ENCODE measurements at regions not wholly inside any gene's neighbourhood (a gene's known extent, or its start where the extent isn't known, plus 50 kb on each side); places are given as distances from the start of the nearest gene placed in this dataset.

DNA sequence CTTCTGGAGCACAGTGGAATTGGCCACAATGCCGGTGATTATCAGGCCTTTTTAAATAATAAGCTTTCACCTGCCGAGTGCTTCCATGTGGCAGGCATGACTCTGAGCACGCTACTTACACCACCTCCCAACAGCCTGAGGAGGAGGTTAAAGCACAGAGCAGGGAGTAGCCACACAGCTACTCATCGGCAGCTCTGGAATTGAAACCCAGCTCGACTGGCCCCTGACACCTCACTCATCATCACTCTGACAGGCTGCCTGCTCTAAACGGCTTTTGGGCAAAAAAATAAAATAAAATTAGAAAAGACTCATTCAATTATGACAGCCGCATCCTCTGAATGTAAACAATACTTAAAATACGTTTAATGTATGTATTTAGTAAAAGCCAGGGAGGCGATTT, 326.4 kb upstream of the NOCT start (continued):
- TF ChIP-seq BHLHE40 (IDR thresholded peaks at IDR 0.05; ENCODE audit: low read depth, low read length): no peak

DNA sequence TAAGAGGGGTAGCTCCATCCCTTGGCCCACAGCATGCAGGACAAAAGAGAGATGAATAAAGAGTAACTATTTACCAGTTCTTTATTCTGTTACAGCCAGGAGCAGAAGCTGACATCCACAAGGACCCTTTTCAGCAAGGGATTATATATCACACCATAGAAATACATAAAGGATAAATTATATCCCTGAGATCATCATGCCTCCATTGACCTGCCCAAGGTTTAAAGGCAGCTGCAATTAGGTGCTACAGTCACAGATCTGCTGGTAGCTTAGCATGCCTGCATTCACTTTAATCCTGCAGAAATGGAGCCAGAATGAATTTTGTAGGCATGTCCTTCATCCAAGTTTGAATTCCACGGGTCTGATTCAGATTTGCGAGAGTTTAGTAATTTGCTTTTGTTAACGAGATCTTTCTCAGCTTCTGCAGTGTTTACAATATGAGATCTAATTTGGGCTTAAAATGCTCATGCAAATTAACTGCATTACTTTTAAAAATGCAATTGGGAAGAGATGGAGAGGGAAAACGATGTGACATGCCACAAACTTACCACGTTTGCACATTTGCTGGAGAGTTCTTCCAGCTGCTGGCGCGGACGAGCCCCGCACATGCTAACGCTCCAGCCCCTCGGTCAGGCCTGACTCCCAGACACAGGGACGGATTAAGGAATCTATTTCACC, 327.0 kb upstream of the NOCT start:
- POLR2A ChIA-PET (ENCODE audit: unreplicated experiment): interaction anchor here (0.6 kb wide), 1 partner anchor 181 kb away, joined by 24 read pairs; no protein-coding TSS in a partner anchor
- Histone ChIP-seq H2AFZ (replicated peaks; ENCODE audit: low read length, poor library complexity) (no peak overlapping the region), H2AK9ac (replicated peaks; ENCODE audit: low read depth, low read length, poor library complexity) (no peak overlapping the region), H3K56ac (ENCODE audit: extremely low read depth, insufficient read depth, low read length) (peak overlapping the region; percentile 7; the same call in 1 of the 2 replicates), H3K36me3 (ENCODE audit: control insufficient read depth, insufficient read depth, low read length) (no peaks in the 10 kb centered on the region), H4K20me1 (ENCODE audit: insufficient read depth, low read length) (no peaks in the 10 kb centered on the region), H2BK120ac (ENCODE audit: low read depth, low read length) (peak overlapping the region; percentile 58), H2BK20ac (ENCODE audit: low read depth, low read length) (peak overlapping the region; percentile 8), H3K23ac (ENCODE audit: low read depth, low read length) (no peak overlapping the region), H3K27ac (ENCODE audit: insufficient read depth, low read length) (peak overlapping the region; percentile 72; the same call in 1 of the 2 replicates), H3K4me2 (ENCODE audit: low read depth, low read length) (peak overlapping the region; percentile 61), H3K27me3 (ENCODE audit: control insufficient read depth, insufficient read depth, low read length) (no peaks in the 10 kb centered on the region), H3K4me1 (ENCODE audit: control insufficient read depth, insufficient read depth, low read length) (peaks cover 28% of the 10 kb centered on the region), H4K5ac (ENCODE audit: low read depth, low read length) (peak overlapping the region; percentile 37; the same call in 1 of the 2 replicates), H3K79me1 (ENCODE audit: low read depth in 1 of 2, low read length in 2 of 2) (no peaks in the 10 kb centered on the region), H4K91ac (ENCODE audit: insufficient read depth, low read depth, low read length) (peak overlapping the region; percentile 57; the same call in 1 of the 2 replicates), H2BK15ac (ENCODE audit: low read depth, low read length) (0 out of 3 replicates have a peak overlapping the region, but pooled peaks have one; percentile 2), H3K9ac (ENCODE audit: low read depth, low read length) (peak overlapping the region; percentile 29), H4K8ac (ENCODE audit: low read depth in 2 of 2, low read length in 2 of 2) (peak overlapping the region; percentile 16 to 48; a peak in 2 of 4 replicates), H2BK5ac (ENCODE audit: low read depth, low read length, poor library complexity, severe bottlenecking) (peak overlapping the region; percentile 9), H2AK5ac (ENCODE audit: low read depth, low read length) (no peak overlapping the region), H3K18ac (ENCODE audit: low read depth, low read length) (peak overlapping the region; percentile 80), H3K9me1 (ENCODE audit: insufficient read depth, low read length) (0 out of 2 replicates have a peak, but pooled peaks cover 3% of the 10 kb centered on the region), H3K4ac (ENCODE audit: low read depth, low read length) (peak overlapping the region; percentile 31), H3K4me3 (ENCODE audit: insufficient read depth, low read depth, low read length) (no peak overlapping the region), H3K14ac (replicated peaks; ENCODE audit: low read depth, low read length) (no peak overlapping the region), H3K9me3 (ENCODE audit: control insufficient read depth, insufficient read depth, low read length) (peaks cover 3% of the 10 kb centered on the region; the same call in 1 of the 2 replicates)
- TF ChIP-seq RCOR1 (IDR thresholded peaks at IDR 0.05; ENCODE audit: insufficient replicate concordance, low read length): no peak
- TF ChIP-seq POLR2A (IDR thresholded peaks at IDR 0.05; ENCODE audit: low read depth, low read length): no peak
- no peak for TF ChIP-seq CEBPB (IDR thresholded peaks at IDR 0.05; ENCODE audit: low read depth, low read length)
- TF ChIP-seq MAZ (IDR thresholded peaks at IDR 0.05; ENCODE audit: borderline replicate concordance, low read depth, low read length): no peak
- TF ChIP-seq, protein P1, sequence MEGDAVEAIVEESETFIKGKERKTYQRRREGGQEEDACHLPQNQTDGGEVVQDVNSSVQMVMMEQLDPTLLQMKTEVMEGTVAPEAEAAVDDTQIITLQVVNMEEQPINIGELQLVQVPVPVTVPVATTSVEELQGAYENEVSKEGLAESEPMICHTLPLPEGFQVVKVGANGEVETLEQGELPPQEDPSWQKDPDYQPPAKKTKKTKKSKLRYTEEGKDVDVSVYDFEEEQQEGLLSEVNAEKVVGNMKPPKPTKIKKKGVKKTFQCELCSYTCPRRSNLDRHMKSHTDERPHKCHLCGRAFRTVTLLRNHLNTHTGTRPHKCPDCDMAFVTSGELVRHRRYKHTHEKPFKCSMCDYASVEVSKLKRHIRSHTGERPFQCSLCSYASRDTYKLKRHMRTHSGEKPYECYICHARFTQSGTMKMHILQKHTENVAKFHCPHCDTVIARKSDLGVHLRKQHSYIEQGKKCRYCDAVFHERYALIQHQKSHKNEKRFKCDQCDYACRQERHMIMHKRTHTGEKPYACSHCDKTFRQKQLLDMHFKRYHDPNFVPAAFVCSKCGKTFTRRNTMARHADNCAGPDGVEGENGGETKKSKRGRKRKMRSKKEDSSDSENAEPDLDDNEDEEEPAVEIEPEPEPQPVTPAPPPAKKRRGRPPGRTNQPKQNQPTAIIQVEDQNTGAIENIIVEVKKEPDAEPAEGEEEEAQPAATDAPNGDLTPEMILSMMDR (conservative IDR thresholded peaks at IDR 0.05; ENCODE audit: low read depth, low read length): no peak
- TF ChIP-seq MAFK (IDR thresholded peaks at IDR 0.05; ENCODE audit: low read depth, low read length): no peak
- TF ChIP-seq, protein P2, sequence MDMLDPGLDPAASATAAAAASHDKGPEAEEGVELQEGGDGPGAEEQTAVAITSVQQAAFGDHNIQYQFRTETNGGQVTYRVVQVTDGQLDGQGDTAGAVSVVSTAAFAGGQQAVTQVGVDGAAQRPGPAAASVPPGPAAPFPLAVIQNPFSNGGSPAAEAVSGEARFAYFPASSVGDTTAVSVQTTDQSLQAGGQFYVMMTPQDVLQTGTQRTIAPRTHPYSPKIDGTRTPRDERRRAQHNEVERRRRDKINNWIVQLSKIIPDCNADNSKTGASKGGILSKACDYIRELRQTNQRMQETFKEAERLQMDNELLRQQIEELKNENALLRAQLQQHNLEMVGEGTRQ (IDR thresholded peaks at IDR 0.05; ENCODE audit: low read depth, low read length): no peak
- TF ChIP-seq BHLHE40 (IDR thresholded peaks at IDR 0.05; ENCODE audit: low read depth, low read length): no peak
- no peak for TF ChIP-seq CHD1 (IDR thresholded peaks at IDR 0.05; ENCODE audit: low read depth, low read length)
- BruUV-seq (replicated peaks): no TSS peak
- in situ Hi-C loops (cut with MboI; ENCODE audit: low sequenced_read_pairs): loop anchor here (10.0 to 25.0 kb wide), 4 partner anchors 504 to 1551 kb away; partner anchors contain the start of gene PCDH18
- dilution Hi-C loops (cut with HindIII; ENCODE audit: low sequenced_read_pairs, unreplicated experiment): no loop called here
- intact Hi-C loops (cut with micrococcal nuclease): loop anchor here (2.0 kb wide), 1 partner anchor 182 kb away; no protein-coding TSS in a partner anchor
- peak; percentile 18 for ATAC-seq (ENCODE audit: low read depth)
- DNase-seq: peak; percentile 23
- no CpG with 5 or more reads among the region's 12 CpGs for WGBS, 2 experiments (ENCODE audit: extremely low coverage in 2 of 2, insufficient read length in 1 of 2)
- CTCF ChIA-PET: interaction anchor here (0.6 to 2.2 kb wide), 2 partner anchors 183 to 1973 kb away, joined by 3 to 6 read pairs; no protein-coding TSS in a partner anchor
